ENCODE measurements at regions not wholly inside any gene's neighbourhood (a gene's known extent, or its start where the extent isn't known, plus 50 kb on each side); places are given as distances from the start of the nearest gene placed in this dataset.

DNA sequence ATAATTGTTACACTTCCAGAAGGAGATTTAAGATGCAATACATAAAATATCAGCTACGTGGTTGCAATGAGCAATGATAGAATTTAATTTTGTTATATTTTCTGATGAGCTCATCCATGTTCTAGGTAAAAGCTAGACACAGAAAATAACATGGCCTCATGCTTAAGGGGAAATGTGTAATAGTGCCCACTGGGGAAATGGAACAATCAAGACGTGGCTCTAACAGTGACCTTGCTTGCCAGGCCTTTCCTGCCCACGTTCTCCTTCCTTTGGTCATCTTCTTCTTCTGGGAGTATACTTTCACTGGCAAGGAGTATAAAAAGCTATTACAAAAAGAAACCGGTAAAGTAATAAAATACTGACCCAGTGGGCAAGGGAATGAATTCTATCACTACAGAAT, 116.2 kb upstream of the TMEM161B start:
- intact Hi-C loops (cut with DNase I, micrococcal nuclease) = no loop called here
- DNase-seq = no peak
- TF ChIP-seq, protein P1, sequence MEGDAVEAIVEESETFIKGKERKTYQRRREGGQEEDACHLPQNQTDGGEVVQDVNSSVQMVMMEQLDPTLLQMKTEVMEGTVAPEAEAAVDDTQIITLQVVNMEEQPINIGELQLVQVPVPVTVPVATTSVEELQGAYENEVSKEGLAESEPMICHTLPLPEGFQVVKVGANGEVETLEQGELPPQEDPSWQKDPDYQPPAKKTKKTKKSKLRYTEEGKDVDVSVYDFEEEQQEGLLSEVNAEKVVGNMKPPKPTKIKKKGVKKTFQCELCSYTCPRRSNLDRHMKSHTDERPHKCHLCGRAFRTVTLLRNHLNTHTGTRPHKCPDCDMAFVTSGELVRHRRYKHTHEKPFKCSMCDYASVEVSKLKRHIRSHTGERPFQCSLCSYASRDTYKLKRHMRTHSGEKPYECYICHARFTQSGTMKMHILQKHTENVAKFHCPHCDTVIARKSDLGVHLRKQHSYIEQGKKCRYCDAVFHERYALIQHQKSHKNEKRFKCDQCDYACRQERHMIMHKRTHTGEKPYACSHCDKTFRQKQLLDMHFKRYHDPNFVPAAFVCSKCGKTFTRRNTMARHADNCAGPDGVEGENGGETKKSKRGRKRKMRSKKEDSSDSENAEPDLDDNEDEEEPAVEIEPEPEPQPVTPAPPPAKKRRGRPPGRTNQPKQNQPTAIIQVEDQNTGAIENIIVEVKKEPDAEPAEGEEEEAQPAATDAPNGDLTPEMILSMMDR (IDR thresholded peaks at IDR 0.05) = no peak
- Histone ChIP-seq H3K4me1 (ENCODE audit: low read depth) (no peaks in the 10 kb centered on the region), H3K9me3 (no peaks in the 10 kb centered on the region), H3K4me3 (no peak overlapping the region), H3K36me3 (ENCODE audit: low read depth) (no peaks in the 10 kb centered on the region)
- no peak for ATAC-seq

DNA sequence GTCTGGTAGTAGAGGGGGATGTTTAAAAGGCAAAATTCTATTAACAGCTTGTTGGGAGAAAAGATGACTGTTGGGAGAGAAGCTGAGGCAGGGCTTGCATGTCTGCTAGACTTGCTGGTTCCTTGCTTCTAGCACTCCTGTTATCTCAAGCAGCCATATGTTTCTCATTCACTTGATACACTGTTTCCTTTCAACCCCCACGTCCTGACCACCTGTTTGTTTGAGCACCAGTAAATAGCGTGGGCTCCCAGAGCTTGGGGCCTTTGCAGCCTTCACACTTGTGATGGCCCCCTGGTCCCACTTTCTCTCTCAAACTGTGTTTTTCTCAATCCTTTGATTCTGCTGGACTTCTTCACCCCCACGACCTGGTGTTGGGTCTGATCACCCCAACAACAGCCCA, 111.7 kb upstream of the TMEM161B start:
- TF ChIP-seq, protein P1 (IDR thresholded peaks at IDR 0.05) = no peak
- Histone ChIP-seq H3K9me3 (no peaks in the 10 kb centered on the region), H3K36me3 (ENCODE audit: low read depth) (no peaks in the 10 kb centered on the region), H3K4me3 (no peak overlapping the region), H3K4me1 (ENCODE audit: low read depth) (no peaks in the 10 kb centered on the region)
- ATAC-seq (no peak), DNase-seq (no peak)
- intact Hi-C loops (cut with DNase I, micrococcal nuclease) = no loop called here

DNA sequence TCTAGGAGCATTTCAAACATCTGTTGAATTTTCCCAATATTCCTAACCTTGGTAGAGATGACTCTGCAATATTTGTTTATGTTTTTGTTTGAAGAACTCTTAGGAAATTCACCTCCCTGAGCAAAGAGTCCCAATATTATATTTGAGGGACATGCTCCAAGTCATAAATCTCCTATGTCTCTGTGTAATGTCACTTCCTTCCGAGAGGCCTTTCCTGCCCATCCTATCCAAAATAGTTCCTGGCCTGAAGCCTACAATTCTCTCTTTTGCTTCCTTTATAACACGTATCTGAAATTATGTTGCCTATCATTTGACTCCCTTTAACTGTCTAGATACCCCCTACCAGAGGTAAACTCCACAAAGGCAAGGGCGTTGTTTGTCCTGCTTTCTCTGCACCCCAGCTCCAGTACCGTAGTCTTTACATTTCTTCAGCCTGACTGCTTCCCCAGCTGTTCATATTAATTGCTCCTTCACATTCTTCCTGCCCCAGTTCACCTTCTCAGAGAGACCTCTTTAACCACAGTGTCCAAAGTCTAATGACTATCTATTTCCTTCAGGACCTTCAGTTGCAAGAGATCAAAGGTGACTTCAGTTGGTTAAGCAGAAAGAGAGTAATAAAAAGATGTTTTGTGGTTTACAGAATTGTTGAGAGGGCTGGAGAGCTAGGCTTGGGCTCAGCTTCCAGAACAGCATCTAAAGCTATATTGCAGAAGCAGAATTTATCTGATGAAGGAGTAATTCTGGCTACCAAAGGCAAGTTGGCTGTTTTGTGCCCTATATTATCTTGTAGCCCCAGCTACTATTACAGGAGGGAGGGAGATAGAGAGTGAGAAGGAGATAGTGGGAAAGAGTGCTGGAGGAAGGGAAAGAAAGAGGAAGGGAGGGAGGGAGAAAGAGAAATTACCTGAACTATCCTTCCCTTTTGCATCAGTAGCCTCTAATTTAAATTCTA, 109.3 kb upstream of the TMEM161B start:
- Histone ChIP-seq H3K4me3 (no peak overlapping the region), H3K9me3 (no peaks in the 10 kb centered on the region), H3K4me1 (ENCODE audit: low read depth) (no peaks in the 10 kb centered on the region), H3K36me3 (ENCODE audit: low read depth) (no peaks in the 10 kb centered on the region)
- TF ChIP-seq, protein P1 (IDR thresholded peaks at IDR 0.05) = no peak
- no peak for DNase-seq
- no peak for ATAC-seq
- intact Hi-C loops (cut with DNase I, micrococcal nuclease) = no loop called here

DNA sequence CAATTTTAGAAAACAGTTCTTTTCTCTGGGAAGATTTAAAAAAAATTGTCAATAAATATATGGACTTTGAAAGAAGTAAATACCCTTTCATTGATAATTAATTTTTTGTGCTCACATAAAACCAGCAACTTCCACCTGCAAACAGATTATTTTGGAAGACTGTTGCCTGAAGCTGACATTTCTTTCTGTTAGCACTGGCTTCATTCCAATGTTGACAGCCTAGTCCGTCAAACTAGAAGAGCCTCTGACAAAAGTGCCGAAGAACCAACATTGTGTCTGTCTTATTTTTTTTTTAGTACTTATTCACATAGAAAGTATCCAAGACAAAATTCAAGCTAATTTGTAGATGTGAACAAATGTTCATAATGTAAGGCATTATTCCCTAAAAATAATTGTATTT, 108.6 kb upstream of the TMEM161B start:
- H3K4me3 ChIP-seq = no peak overlapping the region
- TF ChIP-seq, protein P1 (IDR thresholded peaks at IDR 0.05) = no peak
- no peaks in the 10 kb centered on the region for H3K9me3 ChIP-seq
- H3K4me1 ChIP-seq (ENCODE audit: low read depth) = no peaks in the 10 kb centered on the region
- ATAC-seq (no peak), DNase-seq (no peak)
- intact Hi-C loops (cut with DNase I, micrococcal nuclease) = no loop called here
- no peaks in the 10 kb centered on the region for H3K36me3 ChIP-seq (ENCODE audit: low read depth)

DNA sequence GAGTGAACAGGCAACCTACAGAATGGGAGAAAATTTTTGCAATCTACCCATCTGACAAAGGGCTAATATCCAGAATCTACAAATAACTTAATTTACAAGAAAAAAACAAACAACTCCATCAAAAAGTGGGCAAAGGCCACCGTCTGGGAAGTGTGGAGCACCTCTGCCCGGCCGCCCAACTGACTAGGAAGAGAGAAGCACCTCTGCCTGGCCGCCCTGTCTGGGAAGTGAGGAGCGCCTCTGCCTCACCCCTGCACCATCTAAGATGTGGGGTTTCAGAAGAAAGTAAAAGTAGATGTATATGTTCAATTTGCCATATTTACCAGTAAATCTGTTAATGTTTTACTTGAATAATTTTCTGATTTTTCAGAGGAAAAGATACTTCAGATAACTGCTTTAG, 108.1 kb upstream of the TMEM161B start:
- ATAC-seq (no peak), DNase-seq (no peak)
- Histone ChIP-seq H3K9me3 (no peaks in the 10 kb centered on the region), H3K36me3 (ENCODE audit: low read depth) (no peaks in the 10 kb centered on the region), H3K4me3 (no peak overlapping the region), H3K4me1 (ENCODE audit: low read depth) (no peaks in the 10 kb centered on the region)
- TF ChIP-seq, protein P1 (IDR thresholded peaks at IDR 0.05) = no peak
- intact Hi-C loops (cut with DNase I, micrococcal nuclease) = no loop called here
